Muscle of back (tissue), 3 donors: ENCODE measurements at regions not wholly inside any gene's neighbourhood (a gene's known extent, or its start where the extent isn't known, plus 50 kb on each side); places are given as distances from the start of the nearest gene placed in this dataset.
"Not testable (repeated sequence)": the region's sequence is repeated elsewhere in the genome, so short reads cannot be mapped to it uniquely, and the experiment has no call there.

ENCODE experiments used
- DNase-seq, 3 donors: peaks; one replicate each; pipeline versions ENCODE4 v3.0.0 to v3.0.0-alpha.2; 2013

DNA sequence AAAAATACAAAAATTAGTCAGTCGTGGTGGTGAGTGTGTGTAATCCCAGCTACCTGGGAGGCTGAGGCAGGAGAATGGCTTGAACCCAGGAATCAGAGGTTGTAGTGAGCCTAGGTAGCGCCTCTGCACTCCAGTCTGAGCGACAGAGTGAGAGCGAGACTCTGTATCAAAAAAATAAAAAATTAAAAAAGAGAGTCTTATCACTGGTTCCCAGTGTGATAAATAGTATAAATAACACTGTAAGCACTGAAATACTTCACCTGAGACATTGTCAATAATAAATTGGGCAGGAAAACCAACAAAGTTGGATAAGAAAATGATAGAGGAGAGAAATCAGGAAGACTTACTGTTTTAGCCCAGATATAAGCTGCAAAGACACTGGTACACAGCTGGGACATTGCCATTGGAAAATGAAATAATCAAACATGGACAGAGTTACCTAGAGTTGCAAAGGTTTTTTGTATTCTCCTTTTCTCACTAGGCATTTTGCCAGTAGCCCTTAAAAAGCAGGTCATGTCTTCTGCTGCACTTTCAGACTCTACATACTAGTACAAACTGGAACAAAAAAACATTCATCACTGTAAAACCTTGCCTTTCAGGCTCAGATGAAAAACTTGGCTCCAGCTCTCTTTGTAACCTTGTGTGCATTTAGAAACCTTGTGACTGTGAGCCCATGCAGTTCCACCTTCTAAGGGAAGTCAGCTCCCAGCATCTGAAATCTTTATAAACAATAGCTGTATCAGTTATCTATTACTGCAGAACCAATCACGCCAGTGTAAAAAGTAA lies 55.0 kb upstream of the PPP1R2C start:
- DNase-seq = no peak

DNA sequence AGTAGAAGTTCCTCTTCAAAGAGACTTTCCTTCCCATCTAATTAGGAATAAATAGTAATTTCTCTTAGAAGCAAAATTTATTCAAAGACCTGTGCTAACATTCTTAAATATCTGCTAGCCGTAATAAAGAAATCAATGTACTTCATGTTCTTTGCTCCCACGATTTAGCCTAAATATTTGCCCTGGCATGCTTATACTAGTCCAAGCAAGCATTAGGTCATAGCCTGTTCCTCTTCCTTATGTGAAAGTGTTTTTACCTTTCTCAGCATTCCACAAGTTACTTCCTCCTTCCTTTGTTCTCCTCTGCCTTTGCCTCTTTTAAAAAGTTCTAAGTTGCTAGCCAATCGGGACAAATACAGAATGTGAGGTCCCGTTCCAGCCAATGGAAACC lies 55.6 kb upstream of the PPP1R2C start:
- DNase-seq = not testable (repeated sequence)

DNA sequence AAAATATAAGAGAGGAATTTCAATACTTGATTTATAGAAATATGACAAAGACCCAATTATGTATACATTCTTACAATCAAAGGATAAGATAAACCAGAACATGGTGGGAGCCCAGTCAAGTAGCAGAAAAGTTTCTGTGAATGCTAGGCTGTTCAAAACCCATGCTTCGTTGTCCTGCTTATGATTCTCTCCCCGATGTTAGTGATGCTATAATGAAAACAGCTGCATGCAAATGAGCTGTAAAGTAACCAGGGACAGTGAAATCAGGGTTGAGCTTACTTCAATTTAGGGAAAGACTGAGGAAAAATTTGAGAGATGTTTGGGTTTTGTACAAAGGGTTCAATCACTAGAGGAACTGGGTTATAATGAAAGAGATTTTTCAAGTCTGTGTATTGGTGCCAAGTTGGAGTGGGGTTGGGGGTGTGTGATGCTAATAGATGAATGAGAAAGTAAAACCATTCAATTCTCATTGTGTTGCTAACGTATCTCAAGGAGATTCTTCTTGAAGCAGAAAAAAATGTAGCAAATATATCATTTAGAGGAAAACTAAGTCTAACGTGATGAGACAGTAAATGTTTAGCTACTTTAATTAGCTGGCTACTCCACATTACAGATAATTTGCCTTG lies 59.3 kb upstream of the PPP1R2C start:
- no peak for DNase-seq

- DNase-seq = no peak
Measured at GRCh38 chrX:42837747-42838146, 59.8 kb upstream of the PPP1R2C start.

DNA sequence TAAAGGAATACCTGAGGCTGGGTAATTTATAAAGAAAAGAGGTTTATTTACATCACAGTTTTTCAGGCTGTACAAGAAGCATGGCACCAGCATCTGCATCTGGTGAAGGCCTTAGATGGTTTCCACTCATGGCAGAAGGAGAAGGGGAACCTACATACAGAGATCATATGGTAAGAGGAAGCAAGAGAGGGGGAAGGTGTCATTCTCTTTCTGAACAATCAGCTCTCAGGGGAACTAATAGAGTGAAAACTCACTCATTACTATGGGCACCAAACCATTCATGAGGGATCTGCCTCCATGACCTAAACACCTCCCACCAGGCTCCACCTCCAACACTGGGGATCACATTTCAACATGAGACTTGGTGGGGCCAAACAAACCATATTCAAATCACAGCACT lies 61.7 kb upstream of the PPP1R2C start:
- no peak for DNase-seq

GRCh38 chrX:42846741-42847140 lies 68.8 kb upstream of the PPP1R2C start:
- DNase-seq = no peak

GRCh38 chrX:42855259-42855658 lies 77.3 kb upstream of the PPP1R2C start:
- DNase-seq = no peak

DNA sequence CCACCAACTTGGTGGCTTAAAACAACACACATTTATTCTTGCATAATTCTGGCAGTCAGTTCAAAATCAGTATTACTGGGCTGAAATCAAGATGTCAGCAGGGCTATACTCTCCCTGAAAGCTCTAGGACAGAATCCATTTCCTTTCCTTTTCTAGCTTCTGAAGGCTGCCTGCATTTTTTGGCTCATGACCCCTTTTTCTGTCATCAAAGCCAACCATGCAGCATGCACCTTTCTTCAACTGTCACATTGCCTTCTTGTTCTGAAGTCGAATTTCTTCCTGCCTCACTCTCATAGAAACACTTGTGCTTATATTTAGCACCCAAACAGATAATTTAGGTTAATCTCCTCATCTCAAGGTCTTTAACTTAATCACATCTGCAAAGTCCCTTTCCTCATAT lies 79.8 kb upstream of the PPP1R2C start:
- DNase-seq = no peak

- no peak for DNase-seq
Measured at GRCh38 chrX:42869011-42869410, 91.0 kb upstream of the PPP1R2C start.

DNA sequence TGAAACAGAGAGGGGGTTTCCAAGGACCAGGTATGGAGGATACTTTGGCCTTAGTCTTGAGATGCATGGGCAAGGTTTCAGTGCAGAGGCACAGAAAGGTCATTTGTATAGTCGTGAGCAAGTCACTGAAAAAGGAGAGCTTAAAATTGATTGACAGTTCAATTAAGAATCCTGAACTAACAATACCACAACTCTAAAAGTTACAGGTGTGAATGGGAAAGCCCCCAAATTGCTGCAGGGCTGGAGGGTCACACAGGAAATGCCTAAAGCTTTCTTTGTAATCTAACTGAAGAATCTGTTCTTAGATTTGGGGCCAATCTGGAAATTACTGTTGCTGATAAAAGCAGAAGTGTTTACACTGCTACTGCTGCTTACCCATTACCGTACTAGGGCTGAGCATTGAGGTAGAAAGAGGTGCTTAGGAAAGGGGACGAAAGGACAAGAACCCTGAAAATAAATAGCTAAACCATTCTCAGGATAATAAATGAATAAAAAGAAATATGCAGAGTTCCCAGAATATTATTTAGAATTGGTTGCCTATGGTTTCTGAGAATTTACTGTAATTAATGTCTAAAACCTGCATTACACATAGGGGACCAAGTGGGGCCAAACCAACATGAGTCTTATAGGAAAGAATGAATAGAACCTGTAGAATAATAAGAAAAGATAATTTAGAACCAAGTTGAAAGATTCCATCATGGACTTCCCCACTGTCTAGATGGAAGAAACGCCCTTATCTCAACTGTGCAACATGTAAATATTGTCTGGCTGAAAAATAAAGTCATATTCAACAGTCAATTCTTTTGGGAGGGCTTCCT lies 91.9 kb upstream of the PPP1R2C start:
- no peak for DNase-seq

GRCh38 chrX:42886519-42886918 lies 108.6 kb upstream of the PPP1R2C start:
- DNase-seq = no peak

- DNase-seq = no peak
Measured at GRCh38 chrX:42900947-42901346, 123.0 kb upstream of the PPP1R2C start.

- no peak for DNase-seq
Measured at GRCh38 chrX:42902513-42902912, 124.5 kb upstream of the PPP1R2C start.

GRCh38 chrX:42920752-42921151 lies 142.8 kb upstream of the PPP1R2C start:
- no peak for DNase-seq

DNA sequence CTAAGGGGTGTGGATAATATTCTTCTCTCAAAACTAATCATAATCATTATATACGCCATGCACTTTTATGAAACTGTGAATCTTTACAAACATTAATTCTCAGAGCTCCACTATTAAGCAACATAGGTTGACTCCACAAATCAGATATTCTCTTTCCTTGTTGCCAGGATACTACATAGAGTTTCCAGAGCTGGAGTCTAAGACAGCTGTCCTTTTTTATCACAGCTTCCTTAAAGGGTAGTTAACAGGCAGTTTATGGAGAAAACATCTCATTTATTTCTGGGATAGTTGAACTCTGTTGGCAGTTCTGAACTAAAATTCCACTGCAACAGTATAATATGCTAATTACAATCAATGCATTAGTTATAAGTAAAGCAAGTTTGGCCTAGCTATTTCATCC lies 152.1 kb upstream of the PPP1R2C start:
- DNase-seq = no peak

DNA sequence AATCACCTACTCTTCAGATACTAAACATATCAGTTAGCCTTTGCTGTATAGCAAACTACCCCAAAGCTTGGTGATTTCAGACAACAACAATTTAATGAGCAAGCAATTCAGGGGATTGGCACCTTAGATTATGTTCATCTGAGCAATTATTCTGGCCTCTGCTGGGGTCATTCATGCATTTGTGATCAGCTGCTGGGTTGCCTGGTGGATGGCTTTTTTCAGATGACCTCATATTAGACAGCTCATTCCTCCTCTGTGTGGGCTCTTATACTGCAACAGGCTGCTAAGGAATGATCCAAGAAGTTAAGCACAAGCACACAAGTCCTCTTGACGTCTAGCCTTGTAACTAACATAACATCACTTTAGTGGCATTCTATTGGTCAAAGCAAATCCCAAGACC lies 153.0 kb upstream of the PPP1R2C start:
- no peak for DNase-seq

DNA sequence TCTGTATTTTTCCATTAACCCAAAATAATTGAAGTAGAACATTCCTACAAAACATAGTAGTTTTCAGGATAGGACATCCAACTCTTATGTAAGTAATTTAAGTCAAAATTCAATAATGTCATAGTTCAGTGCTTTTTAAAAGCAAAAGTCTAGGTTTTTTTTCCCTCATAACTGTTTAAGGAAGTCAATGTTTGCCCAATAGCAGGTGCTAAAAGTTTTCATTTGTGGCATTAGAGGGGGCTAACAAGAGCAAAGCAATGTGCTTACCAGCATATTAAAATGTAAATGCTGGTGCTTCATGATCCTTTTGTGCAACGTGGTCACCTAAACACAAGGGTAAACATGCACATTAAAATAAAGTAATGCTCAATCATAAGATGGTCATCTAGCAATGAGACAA lies 155.2 kb upstream of the PPP1R2C start:
- no peak for DNase-seq

DNA sequence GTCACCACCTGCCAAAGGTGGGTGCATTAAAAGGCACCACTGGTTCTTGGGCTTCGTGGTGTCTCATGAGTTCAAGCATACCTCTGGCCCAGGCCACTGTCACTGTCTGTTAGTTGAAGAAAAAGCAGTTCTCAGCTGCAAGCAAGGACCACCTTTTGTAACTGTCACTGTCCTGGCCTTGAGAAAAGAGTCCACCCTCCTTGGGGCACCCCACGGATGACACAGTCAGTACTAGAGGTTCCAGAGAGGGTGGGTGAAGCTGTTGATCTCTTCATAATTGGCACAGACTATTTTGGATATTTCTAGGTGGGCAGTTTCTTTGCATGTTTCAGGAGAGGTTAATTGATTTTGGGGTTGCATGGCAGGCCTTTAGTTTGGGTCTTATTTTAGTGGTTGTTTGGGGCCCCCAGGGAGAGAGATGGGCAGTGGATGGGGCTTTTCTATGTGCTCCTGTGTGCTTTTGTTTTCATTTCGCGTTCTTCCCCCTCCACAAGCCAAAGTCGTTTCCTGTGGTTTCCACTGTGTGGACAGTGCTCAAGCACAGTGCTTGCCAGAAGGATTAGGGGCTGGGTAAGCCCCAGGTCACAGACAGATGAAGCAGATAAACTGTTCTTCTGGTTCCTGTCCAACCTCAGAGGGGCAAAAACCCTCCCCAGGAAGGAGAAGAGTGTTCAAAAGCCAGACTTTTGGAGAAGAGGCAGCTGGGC lies 156.2 kb upstream of the PPP1R2C start:
- DNase-seq = peak in 2 of 3 donors; percentile 14 to 15

GRCh38 chrX:42941671-42942070 lies 163.7 kb upstream of the PPP1R2C start:
- no peak for DNase-seq

GRCh38 chrX:42943051-42943974 lies 165.3 kb upstream of the PPP1R2C start:
- DNase-seq = no peak

DNA sequence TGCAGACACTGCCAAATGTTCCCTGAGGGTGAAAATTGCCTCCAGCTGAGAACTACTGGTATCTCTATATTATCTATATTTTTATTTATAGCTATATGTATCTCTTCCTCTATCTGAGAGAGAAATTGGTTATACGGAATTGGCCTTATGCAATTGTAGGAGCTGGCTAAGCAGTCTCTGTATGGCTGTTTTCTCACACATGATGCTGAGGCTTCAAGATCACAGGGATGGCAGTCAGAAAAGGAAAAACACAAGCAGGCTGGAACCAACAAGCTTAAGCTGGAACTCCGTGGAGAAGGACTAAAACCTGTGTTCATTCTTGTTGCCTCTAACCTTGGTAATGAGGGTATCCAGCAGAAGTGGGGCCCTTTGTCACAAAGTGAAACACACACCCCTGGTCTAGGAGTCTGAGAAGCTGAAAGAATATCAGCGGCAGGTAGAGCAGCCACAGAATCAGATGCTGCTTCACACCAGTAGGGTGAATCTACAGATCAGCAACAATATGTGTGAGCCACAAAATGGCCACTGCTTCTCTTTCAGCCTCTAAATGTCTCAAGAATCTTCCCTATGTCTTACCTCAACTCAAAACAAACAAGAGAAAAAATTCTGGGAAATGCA lies 166.5 kb upstream of the PPP1R2C start:
- DNase-seq = no peak
